ENCODE measurements at regions not wholly inside any gene's neighbourhood (a gene's known extent, or its start where the extent isn't known, plus 50 kb on each side); places are given as distances from the start of the nearest gene placed in this dataset.

DNA sequence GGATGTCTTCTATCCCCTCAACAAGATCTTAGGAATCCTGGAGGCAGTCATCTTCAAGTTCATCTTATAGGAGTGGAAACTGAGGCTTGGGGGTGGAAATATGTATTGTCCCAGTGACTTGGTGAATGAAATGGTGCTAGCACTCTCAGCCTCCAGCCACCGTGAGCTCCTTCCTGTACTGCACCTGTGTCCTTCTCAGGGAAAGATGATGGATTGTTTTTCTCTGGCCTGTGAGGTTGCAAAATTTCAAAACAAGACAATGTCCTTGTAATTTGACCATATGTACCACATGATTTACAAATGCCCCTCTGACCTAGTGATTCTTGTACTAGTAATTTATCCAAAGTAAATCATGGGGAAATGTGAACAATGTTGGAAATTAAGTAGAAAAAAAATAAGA is 71.0 kb upstream of the CHCHD3 start:
- H3K4me1 Mint-ChIP-seq: no peaks in the 10 kb centered on the region

DNA sequence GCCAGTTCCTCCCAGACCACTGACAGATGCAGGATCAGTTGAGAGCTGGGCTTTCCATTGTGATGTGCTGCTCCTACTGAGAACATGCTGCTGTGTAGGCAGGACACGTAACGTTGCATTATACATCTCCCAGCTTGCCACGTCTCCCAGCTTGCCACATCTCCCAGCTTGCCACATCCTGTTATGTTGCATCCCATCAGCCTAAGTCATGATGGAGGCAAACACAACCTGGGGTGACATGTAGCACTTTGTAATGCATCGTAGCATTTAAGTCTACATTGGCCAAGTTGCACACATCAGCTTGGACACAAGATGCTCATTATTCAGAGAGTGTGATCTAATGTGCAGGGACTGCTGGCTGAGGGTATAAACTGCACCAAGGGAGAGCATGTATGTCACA is 73.3 kb upstream of the CHCHD3 start:
- DNase-seq: no peak
- H3K4me1 Mint-ChIP-seq: no peaks in the 10 kb centered on the region
- no peak overlapping the region for H3K27ac Mint-ChIP-seq
- Histone ChIP-seq H3K36me3 (ENCODE audit: control insufficient read depth in 2 of 3, insufficient read depth in 3 of 3, low read length in 3 of 3) (no peaks in the 10 kb centered on the region), H3K4me1 (ENCODE audit: control insufficient read depth in 2 of 2, insufficient read depth in 2 of 2, low read length in 2 of 2) (no peaks in the 10 kb centered on the region), H3K4me3 (ENCODE audit: low read length) (no peak overlapping the region), H3K27ac (ENCODE audit: low read depth, low read length) (no peak overlapping the region), H3K9me3 (ENCODE audit: control insufficient read depth in 2 of 3, low read length in 3 of 3) (no peaks in the 10 kb centered on the region), H3K27me3 (ENCODE audit: control insufficient read depth in 2 of 2, insufficient read depth in 2 of 2, low read length in 2 of 2) (no peaks in the 10 kb centered on the region)
- H3K36me3 Mint-ChIP-seq: no peaks in the 10 kb centered on the region
- ATAC-seq: no peak
- ChIA-PET CTCF (no interaction called here), POLR2A (no interaction called here)
- peaks cover 0 to 9% (median 0%) of the 10 kb centered on the region in 5 donors for H3K27me3 Mint-ChIP-seq
- peaks cover 0 to 2% (median 0%) of the 10 kb centered on the region in 11 donors for H3K9me3 Mint-ChIP-seq
- intact Hi-C loops (cut with micrococcal nuclease): no loop called here
- no peak overlapping the region for H3K4me3 Mint-ChIP-seq

More for the DNA sequence above, 71.0 kb upstream of the CHCHD3 start:
- ChIA-PET CTCF (no interaction called here), POLR2A (no interaction called here)
- no peaks in the 10 kb centered on the region for H3K9me3 ChIP-seq (ENCODE audit: control insufficient read depth in 2 of 3, low read length in 3 of 3)
- Mint-ChIP-seq H3K4me3 (no peak overlapping the region), H3K27me3 (peaks cover 0 to 15% (median 9%) of the 10 kb centered on the region in 5 donors), H3K27ac (no peak overlapping the region), H3K9me3 (peaks cover 0 to 3% (median 0%) of the 10 kb centered on the region in 11 donors), H3K36me3 (no peaks in the 10 kb centered on the region)
- no peak overlapping the region for H3K4me3 ChIP-seq (ENCODE audit: low read length)
- no peak overlapping the region for H3K27ac ChIP-seq (ENCODE audit: low read depth, low read length)
- no peaks in the 10 kb centered on the region for H3K4me1 ChIP-seq (ENCODE audit: control insufficient read depth in 2 of 2, insufficient read depth in 2 of 2, low read length in 2 of 2)
- H3K36me3 ChIP-seq (ENCODE audit: control insufficient read depth in 2 of 3, insufficient read depth in 3 of 3, low read length in 3 of 3): no peaks in the 10 kb centered on the region
- DNase-seq: no peak
- ATAC-seq: no peak
- intact Hi-C loops (cut with micrococcal nuclease): no loop called here
- H3K27me3 ChIP-seq (ENCODE audit: control insufficient read depth in 2 of 2, insufficient read depth in 2 of 2, low read length in 2 of 2): no peaks in the 10 kb centered on the region

GRCh38 chr7:133155642-133156041 is 73.8 kb upstream of the CHCHD3 start:
- no peaks in the 10 kb centered on the region for H3K36me3 Mint-ChIP-seq
- CTCF ChIA-PET: no interaction called here

GRCh38 chr7:133157045-133157444 is 75.2 kb upstream of the CHCHD3 start:
- Mint-ChIP-seq H3K4me3 (no peak overlapping the region), H3K27me3 (peaks cover 0 to 4% (median 3%) of the 10 kb centered on the region in 5 donors), H3K36me3 (no peaks in the 10 kb centered on the region), H3K9me3 (peaks cover 0 to 2% (median 0%) of the 10 kb centered on the region in 11 donors), H3K27ac (peak overlapping the region in 1 of 9 donors; percentile 7), H3K4me1 (no peaks in the 10 kb centered on the region)
- ATAC-seq: no peak
- no peak for DNase-seq
- H3K27ac ChIP-seq (ENCODE audit: low read depth, low read length): no peak overlapping the region
- no peaks in the 10 kb centered on the region for H3K9me3 ChIP-seq (ENCODE audit: control insufficient read depth in 2 of 3, low read length in 3 of 3)
- no peaks in the 10 kb centered on the region for H3K27me3 ChIP-seq (ENCODE audit: control insufficient read depth in 2 of 2, insufficient read depth in 2 of 2, low read length in 2 of 2)
- no peak overlapping the region for H3K4me3 ChIP-seq (ENCODE audit: low read length)
- H3K4me1 ChIP-seq (ENCODE audit: control insufficient read depth in 2 of 2, insufficient read depth in 2 of 2, low read length in 2 of 2): no peaks in the 10 kb centered on the region
- CTCF ChIA-PET: no interaction called here
- intact Hi-C loops (cut with micrococcal nuclease): no loop called here
- no peaks in the 10 kb centered on the region for H3K36me3 ChIP-seq (ENCODE audit: control insufficient read depth in 2 of 3, insufficient read depth in 3 of 3, low read length in 3 of 3)
- POLR2A ChIA-PET: no interaction called here

More at GRCh38 chr7:133155642-133156041, 73.8 kb upstream of the CHCHD3 start:
- no peak overlapping the region for H3K27ac ChIP-seq (ENCODE audit: low read depth, low read length)
- no peak overlapping the region for H3K27ac Mint-ChIP-seq
- DNase-seq (no peak), ATAC-seq (no peak)
- no peaks in the 10 kb centered on the region for H3K4me1 ChIP-seq (ENCODE audit: control insufficient read depth in 2 of 2, insufficient read depth in 2 of 2, low read length in 2 of 2)
- H3K4me3 ChIP-seq (ENCODE audit: low read length): no peak overlapping the region
- H3K4me1 Mint-ChIP-seq: no peaks in the 10 kb centered on the region
- no peaks in the 10 kb centered on the region for H3K9me3 ChIP-seq (ENCODE audit: control insufficient read depth in 2 of 3, low read length in 3 of 3)
- intact Hi-C loops (cut with micrococcal nuclease): no loop called here
- H3K27me3 ChIP-seq (ENCODE audit: control insufficient read depth in 2 of 2, insufficient read depth in 2 of 2, low read length in 2 of 2): no peaks in the 10 kb centered on the region
- POLR2A ChIA-PET: no interaction called here
- H3K36me3 ChIP-seq (ENCODE audit: control insufficient read depth in 2 of 3, insufficient read depth in 3 of 3, low read length in 3 of 3): no peaks in the 10 kb centered on the region
- peaks cover 0 to 4% (median 2%) of the 10 kb centered on the region in 5 donors for H3K27me3 Mint-ChIP-seq
- no peak overlapping the region for H3K4me3 Mint-ChIP-seq
- H3K9me3 Mint-ChIP-seq: peaks cover 0 to 2% (median 0%) of the 10 kb centered on the region in 11 donors

GRCh38 chr7:133164498-133164897 is 82.6 kb upstream of the CHCHD3 start:
- intact Hi-C loops (cut with micrococcal nuclease): no loop called here
- Mint-ChIP-seq H3K4me1 (no peaks in the 10 kb centered on the region), H3K36me3 (no peaks in the 10 kb centered on the region), H3K4me3 (no peak overlapping the region), H3K27ac (no peak overlapping the region), H3K27me3 (peaks cover 9 to 20% (median 16%) of the 10 kb centered on the region in 5 donors), H3K9me3 (peaks cover 0 to under 1% (median 0%) of the 10 kb centered on the region in 11 donors)
- Histone ChIP-seq H3K9me3 (ENCODE audit: control insufficient read depth in 2 of 3, low read length in 3 of 3) (no peaks in the 10 kb centered on the region), H3K27ac (ENCODE audit: low read depth, low read length) (no peak overlapping the region), H3K4me1 (ENCODE audit: control insufficient read depth in 2 of 2, insufficient read depth in 2 of 2, low read length in 2 of 2) (no peaks in the 10 kb centered on the region), H3K27me3 (ENCODE audit: control insufficient read depth in 2 of 2, insufficient read depth in 2 of 2, low read length in 2 of 2) (no peaks in the 10 kb centered on the region), H3K36me3 (ENCODE audit: control insufficient read depth in 2 of 3, insufficient read depth in 3 of 3, low read length in 3 of 3) (no peaks in the 10 kb centered on the region), H3K4me3 (ENCODE audit: low read length) (no peak overlapping the region)
- ATAC-seq (no peak), DNase-seq (no peak)
- ChIA-PET POLR2A (no interaction called here), CTCF (no interaction called here)

GRCh38 chr7:133165001-133165400 is 83.1 kb upstream of the CHCHD3 start:
- ATAC-seq: no peak
- ChIA-PET CTCF (no interaction called here), POLR2A (no interaction called here)
- no peak overlapping the region for H3K27ac ChIP-seq (ENCODE audit: low read depth, low read length)
- H3K27me3 Mint-ChIP-seq: peaks cover 9 to 25% (median 16%) of the 10 kb centered on the region in 5 donors
- intact Hi-C loops (cut with micrococcal nuclease): no loop called here
- no peaks in the 10 kb centered on the region for H3K9me3 ChIP-seq (ENCODE audit: control insufficient read depth in 2 of 3, low read length in 3 of 3)
- H3K36me3 Mint-ChIP-seq: no peaks in the 10 kb centered on the region
- no peak overlapping the region for H3K27ac Mint-ChIP-seq
- no peaks in the 10 kb centered on the region for H3K36me3 ChIP-seq (ENCODE audit: control insufficient read depth in 2 of 3, insufficient read depth in 3 of 3, low read length in 3 of 3)
- H3K4me3 ChIP-seq (ENCODE audit: low read length): no peak overlapping the region
- H3K9me3 Mint-ChIP-seq: peaks cover 0 to 5% (median 0%) of the 10 kb centered on the region in 11 donors
- no peaks in the 10 kb centered on the region for H3K4me1 ChIP-seq (ENCODE audit: control insufficient read depth in 2 of 2, insufficient read depth in 2 of 2, low read length in 2 of 2)
- DNase-seq: no peak
- H3K4me3 Mint-ChIP-seq: no peak overlapping the region
- H3K4me1 Mint-ChIP-seq: no peaks in the 10 kb centered on the region
- H3K27me3 ChIP-seq (ENCODE audit: control insufficient read depth in 2 of 2, insufficient read depth in 2 of 2, low read length in 2 of 2): no peaks in the 10 kb centered on the region

DNA sequence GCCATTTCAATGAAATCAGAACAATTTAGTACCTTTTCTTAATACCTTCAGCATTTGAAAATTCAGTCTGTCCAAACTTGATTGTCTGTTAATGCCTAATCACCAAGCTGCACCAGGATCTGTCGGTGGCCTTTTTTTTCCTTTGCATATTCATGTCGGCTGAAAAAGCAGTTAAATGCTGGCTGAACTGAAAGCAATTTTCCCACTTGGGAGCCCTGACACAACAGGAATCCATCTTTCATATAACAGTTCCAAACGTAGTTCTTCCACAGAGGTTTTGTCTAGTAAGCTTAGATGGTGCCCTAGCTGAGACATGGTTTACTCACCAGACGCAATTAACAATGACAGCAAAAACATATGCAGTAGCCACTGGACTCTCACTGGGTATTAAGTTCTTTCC is 83.6 kb upstream of the CHCHD3 start:
- no peak overlapping the region for H3K4me3 ChIP-seq (ENCODE audit: low read length)
- no peak overlapping the region for H3K27ac ChIP-seq (ENCODE audit: low read depth, low read length)
- Mint-ChIP-seq H3K9me3 (peaks cover 0 to 5% (median 0%) of the 10 kb centered on the region in 11 donors), H3K4me1 (no peaks in the 10 kb centered on the region), H3K36me3 (no peaks in the 10 kb centered on the region), H3K4me3 (no peak overlapping the region), H3K27me3 (peaks cover 8 to 29% (median 16%) of the 10 kb centered on the region in 5 donors), H3K27ac (no peak overlapping the region)
- H3K36me3 ChIP-seq (ENCODE audit: control insufficient read depth in 2 of 3, insufficient read depth in 3 of 3, low read length in 3 of 3): no peaks in the 10 kb centered on the region
- POLR2A ChIA-PET: no interaction called here
- DNase-seq: no peak
- no peaks in the 10 kb centered on the region for H3K9me3 ChIP-seq (ENCODE audit: control insufficient read depth in 2 of 3, low read length in 3 of 3)
- intact Hi-C loops (cut with micrococcal nuclease): no loop called here
- no peaks in the 10 kb centered on the region for H3K4me1 ChIP-seq (ENCODE audit: control insufficient read depth in 2 of 2, insufficient read depth in 2 of 2, low read length in 2 of 2)
- no peak for ATAC-seq
- CTCF ChIA-PET: no interaction called here
- no peaks in the 10 kb centered on the region for H3K27me3 ChIP-seq (ENCODE audit: control insufficient read depth in 2 of 2, insufficient read depth in 2 of 2, low read length in 2 of 2)
